NCI-H345 treated with DMSO at 0.1 percent for 48 hours (cell line): ENCODE measurements at regions not wholly inside any gene's neighbourhood (a gene's known extent, or its start where the extent isn't known, plus 50 kb on each side); places are given as distances from the start of the nearest gene placed in this dataset.

Experiments used
- DNase-seq: peaks from one replicate; lab custom pipeline; 2025; ENCODE audit not compliant: unreplicated experiment; lab: John Stamatoyannopoulos, UW

DNA sequence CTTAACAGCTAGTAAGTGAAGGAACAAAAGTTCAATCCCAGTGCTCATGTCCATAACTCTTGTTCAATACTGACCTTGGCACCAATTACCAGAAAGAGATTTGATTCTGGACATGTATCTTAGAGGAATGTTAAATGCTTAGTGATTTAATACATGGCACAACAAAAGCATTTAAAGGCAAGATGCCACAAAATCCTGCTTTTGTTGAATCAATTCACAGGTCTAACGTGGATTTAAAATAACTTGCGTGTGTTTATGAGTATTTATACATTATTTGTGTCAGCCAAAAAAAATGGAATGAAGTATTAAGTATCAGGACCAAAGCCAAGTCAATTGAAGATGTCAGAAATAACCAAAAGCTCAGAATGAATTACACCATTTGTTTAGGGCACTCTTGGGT, 85.4 kb upstream of the GIMD1 start:
- DNase-seq = no peak

DNA sequence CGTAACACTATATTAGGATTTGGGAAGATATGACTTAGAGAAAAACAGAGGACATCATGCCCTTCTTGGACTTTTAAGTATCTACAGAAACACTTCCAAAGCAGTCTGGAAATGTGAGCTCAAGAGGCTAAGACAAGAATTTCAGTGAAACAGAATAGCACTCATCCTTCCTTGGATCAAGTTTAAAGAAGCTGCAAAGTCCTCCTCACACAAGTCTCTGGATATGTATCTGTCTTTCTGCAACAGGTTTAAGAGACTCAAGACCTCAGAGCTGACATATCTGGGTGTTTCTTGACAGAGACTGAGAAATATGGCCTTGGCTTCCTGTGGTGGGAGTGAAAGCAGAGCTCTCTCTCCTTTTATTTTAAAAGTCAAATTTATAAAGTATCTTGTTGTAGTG, 82.5 kb upstream of the GIMD1 start:
- no peak for DNase-seq

DNA sequence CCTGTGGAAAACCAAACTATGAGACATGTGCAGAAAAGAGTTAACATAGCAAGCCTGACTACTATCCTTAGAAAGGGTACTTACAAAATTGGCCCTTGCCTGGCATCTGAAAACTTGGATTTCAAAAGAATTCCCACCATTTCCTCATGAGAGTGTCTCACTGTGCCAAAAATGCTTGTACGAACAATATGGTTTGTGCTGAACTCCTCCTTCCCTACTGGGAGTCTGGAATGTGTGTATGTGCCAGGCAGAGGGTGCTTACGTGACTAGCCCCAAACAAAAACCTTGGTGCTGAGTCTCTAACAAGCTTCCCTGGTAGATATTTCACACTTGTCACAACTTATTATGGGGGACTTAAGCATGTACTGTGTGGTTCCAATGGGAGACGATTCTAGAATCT, 81.7 kb upstream of the GIMD1 start:
- DNase-seq = no peak

DNA sequence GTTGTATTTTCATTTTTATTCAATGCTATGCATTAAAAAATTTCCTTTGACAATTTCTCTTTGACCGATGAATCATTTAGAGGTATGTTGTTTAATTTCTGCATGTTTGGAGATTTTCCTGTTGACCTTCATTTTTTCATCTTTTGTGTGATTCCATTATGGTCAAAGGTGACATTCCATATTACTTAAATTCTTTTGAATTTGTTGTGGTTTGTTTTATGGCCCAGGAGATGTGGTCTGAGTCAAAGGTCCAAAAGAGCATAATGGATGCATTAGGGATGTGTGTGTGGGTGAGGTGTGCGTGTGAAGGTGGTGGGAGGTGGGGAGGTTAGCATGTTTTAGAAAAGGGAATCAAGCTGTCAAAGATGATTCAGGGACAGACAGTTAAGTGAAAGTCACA, 76.0 kb upstream of the GIMD1 start:
- no peak for DNase-seq

DNA sequence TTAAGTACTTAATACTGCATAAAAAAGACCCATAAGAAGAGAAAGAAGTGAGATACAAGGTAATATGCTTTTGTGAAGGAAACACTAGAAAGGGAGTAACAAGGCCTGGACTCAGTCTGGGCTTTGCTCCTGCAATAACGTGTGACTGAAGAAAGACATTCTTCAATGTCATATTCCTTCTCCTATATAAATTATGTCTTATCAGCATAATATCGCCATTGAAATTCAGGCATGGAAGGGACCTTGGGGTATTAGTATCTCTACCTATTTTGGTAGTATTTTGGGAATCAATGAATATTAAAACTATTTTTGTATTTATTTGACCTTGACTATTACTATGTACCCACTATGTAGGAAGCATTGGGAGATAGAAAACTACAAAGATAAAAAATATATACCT, 62.2 kb upstream of the GIMD1 start:
- DNase-seq = no peak

DNA sequence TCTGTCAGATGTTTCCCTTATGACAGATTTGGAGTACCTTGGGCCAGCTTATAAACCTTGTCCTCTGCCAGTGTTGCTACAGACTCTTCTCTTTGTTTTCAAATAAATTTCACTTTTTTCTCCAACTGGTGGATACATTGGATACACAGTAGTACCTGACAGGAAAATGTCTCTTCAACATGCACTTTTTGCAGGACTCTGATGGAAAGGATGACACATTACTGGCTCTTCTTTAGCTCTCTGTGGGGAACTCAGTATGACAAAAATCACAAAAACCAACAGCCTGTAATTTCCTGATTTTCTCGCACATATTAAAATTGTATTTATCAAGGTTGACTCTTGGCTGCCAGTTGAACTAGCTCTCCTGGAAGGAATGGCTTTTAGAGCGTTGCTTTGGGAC, 61.3 kb upstream of the GIMD1 start:
- no peak for DNase-seq

DNA sequence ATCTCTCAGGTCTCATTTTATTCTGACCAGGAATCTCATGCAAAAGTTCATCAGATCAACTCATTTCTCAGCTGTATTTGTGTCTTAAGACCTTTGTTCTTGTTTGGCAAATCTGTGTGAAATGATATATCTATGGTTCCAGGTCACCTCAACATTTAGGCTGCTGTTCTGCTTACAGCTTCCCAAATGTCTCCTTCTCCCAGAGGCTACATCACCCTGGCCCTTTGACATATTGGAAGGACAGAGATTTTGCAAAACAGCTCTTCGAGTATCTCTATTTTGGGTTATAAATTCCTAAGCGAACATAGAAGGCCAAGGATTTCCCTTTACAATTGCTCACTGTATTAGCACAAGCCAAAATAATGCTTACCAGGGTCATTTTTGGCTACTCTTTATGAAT, 57.5 kb upstream of the GIMD1 start:
- DNase-seq = no peak

DNA sequence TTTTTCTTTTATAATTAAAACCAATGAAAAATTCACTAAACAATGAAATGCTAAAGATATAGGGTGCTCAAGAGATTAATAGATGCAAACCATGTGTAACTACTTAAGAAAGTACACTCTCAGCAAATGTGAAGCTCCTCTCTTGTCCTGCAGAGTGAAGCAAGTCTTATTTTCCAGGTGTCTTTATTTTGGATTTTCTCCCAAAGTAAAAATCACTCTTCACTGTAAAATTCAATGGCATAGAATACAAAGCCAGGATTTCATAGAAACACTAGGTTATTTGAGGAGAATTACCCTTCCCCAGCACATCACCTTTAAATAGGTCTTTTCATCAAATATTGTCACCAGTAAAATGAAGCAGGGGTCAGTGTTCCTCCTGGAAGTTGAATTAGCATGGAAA, 57.0 kb upstream of the GIMD1 start:
- DNase-seq = no peak

DNA sequence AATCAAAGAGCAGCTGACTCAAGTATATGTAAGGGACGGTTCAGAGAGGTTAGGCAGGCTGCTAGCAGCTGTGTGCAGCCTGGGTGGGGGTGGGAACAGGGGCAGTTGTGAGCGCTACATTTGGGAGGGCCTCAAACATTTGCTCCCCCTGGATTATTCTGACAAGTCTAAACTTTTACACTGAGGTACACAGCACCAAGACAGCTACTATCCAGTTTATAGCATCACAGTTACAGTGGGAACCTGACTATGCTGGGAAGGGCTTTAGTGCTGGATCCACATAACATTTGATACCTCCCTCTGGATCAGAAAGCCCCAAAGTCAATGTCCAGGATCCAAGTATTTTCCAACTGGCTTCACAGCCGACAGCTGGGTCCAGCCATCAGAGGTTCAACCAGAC, 55.8 kb upstream of the GIMD1 start:
- DNase-seq = no peak

DNA sequence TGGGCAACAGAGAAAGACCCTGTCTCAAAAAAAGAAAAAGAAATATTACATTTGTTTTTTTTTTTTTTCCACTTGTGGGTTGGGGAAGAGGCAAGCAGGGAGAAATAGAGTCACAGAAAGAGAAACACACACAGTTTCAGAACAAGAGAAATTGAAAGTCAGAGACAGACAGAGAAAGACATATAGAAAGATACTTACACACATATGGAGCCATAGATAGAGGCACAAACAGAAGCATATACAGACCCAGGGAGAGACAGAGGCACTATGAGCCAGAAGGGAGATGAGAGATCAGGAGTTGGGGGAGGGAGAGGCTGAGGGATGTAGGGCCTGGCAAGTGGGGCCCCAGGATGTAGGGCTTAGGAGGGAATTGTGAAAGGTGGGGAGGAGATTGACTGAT, 55.2 kb upstream of the GIMD1 start:
- DNase-seq = no peak

DNA sequence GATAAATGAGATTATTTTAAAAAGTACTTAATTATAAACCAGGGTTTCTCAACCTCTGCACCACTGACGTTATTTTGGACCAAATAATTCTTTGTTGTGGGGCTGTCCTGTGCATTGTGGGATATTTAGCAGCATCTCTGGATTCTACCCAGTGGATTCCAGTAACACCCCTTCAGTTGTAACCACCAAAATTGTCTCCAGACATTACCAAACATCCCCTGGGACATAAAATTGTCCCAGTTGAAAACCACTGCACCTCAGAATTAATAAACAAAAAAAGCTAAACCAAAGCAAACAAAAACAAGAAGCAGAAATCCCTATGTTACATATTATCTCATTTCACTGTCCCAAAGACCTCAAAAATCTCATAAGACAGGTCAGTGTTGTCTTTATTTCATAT, 54.2 kb upstream of the GIMD1 start:
- DNase-seq = no peak

DNA sequence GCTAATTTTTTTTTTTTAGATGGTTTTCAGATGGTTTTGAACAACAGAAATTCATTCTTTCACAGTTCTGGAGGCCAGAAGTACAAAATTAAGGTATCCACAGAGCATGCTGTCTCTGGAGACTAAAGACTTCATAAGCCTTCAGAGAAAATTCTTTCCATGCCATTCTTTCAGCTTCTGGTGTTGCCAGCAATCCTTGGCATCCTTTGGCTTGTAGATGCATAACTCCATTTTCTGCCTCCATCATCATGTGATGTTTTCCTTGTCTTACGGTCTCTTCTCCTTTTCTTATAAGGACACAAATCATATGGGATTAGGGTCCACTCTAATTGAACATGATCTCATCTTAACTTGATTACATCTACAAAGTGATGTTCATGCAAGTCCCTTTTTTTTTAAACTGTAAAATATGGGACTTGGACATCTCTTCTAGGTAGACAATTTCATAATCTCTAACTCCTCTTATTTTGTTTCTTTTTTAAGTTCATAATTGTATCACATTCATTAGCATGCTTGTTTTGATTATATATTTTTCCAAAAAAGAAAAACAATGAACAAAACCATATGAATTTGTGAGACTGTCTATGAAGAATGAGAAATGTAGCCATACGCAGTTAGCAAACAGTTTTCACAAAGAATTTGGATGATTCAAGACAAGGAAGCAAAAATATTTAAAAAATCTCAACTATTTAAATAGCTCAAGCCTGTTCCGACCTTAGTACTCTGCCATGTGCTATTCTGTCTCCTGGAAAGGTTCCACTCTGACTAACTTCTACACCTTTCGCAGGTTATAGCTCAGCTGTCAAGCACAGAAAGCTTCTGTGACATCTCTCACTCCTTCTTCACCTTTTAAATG, 53.1 kb upstream of the GIMD1 start:
- no peak for DNase-seq

DNA sequence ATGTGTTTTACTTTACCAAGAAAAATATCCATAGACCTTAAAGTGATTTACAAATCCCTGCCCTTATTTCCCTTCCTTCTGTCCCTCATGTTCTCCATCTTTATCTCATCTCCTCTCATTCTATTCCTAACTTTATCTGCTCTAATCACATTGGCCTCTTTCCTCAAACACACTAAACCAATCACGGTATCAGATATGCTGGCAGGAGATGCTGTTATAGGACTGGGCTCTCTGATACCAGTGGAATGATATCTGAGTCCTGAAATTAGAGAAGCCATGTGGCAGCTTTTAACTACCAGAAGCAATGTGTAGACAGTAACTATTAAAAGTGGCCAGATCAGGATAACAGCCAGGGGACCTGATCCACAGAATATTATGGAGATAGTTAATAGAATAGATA, 49.9 kb upstream of the GIMD1 start:
- no peak for DNase-seq
